ENCODE measurements at regions not wholly inside any gene's neighbourhood (a gene's known extent, or its start where the extent isn't known, plus 50 kb on each side); places are given as distances from the start of the nearest gene placed in this dataset.
"Not testable (repeated sequence)": the region's sequence is repeated elsewhere in the genome, so short reads cannot be mapped to it uniquely, and the experiment has no call there.

DNA sequence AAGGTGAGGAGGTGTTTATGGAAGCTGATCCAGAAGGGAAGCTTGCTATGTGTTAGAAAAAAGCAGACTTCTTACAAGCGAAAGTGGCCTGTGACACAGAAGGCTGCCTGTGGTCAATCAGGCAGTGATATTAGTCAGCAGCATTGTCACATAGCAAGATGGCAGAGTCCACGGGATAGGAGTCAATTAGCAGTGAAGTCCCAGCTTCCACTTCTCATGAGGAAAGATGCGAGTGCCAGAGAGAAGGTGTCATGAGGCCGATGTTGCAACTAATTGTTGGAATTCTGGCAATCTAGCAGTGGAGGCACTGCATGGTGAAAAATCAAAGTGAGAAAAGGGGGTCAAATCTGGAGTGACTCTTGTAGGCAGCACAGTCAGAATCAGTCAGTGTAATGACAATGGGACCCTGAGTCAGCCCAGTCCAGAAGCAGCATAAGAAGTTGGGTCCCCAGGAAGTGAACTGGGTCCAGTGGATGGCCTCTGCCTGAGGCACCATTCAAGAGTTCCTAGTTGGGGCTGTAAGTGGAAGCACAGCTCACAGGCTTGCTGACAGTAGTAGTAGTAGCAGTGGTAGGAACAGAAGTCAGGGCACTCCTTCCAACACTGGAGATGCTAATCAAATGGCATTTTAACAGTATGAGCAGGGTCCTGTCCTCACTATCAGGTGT is 85.1 kb downstream of the TNFRSF13B start (continued):
- no peak for TF ChIP-seq ETV6 (conservative IDR thresholded peaks at IDR 0.05 in 1 of 2, IDR thresholded peaks at IDR 0.05 in 1 of 2; ENCODE audit: borderline replicate concordance in 1 of 2, low read depth in 1 of 2)
- no peak for TF ChIP-seq TAF1 (IDR thresholded peaks at IDR 0.05; ENCODE audit: borderline replicate concordance, low read depth, low read length)
- TF ChIP-seq, protein P1, sequence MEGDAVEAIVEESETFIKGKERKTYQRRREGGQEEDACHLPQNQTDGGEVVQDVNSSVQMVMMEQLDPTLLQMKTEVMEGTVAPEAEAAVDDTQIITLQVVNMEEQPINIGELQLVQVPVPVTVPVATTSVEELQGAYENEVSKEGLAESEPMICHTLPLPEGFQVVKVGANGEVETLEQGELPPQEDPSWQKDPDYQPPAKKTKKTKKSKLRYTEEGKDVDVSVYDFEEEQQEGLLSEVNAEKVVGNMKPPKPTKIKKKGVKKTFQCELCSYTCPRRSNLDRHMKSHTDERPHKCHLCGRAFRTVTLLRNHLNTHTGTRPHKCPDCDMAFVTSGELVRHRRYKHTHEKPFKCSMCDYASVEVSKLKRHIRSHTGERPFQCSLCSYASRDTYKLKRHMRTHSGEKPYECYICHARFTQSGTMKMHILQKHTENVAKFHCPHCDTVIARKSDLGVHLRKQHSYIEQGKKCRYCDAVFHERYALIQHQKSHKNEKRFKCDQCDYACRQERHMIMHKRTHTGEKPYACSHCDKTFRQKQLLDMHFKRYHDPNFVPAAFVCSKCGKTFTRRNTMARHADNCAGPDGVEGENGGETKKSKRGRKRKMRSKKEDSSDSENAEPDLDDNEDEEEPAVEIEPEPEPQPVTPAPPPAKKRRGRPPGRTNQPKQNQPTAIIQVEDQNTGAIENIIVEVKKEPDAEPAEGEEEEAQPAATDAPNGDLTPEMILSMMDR (IDR thresholded peaks at IDR 0.05 in 2 of 3, conservative IDR thresholded peaks at IDR 0.05 in 1 of 3; ENCODE audit: control insufficient read depth in 2 of 3, extremely low read depth in 1 of 3, insufficient read depth in 1 of 3, low read depth in 3 of 3, low read length in 3 of 3) = no peak
- no peak for TF ChIP-seq ASH2L (IDR thresholded peaks at IDR 0.05; ENCODE audit: borderline replicate concordance, low read depth)
- no peak for TF ChIP-seq MYC (IDR thresholded peaks at IDR 0.05; ENCODE audit: insufficient read depth, insufficient read length, insufficient replicate concordance, low read length, severe bottlenecking)
- TF ChIP-seq, protein P2, sequence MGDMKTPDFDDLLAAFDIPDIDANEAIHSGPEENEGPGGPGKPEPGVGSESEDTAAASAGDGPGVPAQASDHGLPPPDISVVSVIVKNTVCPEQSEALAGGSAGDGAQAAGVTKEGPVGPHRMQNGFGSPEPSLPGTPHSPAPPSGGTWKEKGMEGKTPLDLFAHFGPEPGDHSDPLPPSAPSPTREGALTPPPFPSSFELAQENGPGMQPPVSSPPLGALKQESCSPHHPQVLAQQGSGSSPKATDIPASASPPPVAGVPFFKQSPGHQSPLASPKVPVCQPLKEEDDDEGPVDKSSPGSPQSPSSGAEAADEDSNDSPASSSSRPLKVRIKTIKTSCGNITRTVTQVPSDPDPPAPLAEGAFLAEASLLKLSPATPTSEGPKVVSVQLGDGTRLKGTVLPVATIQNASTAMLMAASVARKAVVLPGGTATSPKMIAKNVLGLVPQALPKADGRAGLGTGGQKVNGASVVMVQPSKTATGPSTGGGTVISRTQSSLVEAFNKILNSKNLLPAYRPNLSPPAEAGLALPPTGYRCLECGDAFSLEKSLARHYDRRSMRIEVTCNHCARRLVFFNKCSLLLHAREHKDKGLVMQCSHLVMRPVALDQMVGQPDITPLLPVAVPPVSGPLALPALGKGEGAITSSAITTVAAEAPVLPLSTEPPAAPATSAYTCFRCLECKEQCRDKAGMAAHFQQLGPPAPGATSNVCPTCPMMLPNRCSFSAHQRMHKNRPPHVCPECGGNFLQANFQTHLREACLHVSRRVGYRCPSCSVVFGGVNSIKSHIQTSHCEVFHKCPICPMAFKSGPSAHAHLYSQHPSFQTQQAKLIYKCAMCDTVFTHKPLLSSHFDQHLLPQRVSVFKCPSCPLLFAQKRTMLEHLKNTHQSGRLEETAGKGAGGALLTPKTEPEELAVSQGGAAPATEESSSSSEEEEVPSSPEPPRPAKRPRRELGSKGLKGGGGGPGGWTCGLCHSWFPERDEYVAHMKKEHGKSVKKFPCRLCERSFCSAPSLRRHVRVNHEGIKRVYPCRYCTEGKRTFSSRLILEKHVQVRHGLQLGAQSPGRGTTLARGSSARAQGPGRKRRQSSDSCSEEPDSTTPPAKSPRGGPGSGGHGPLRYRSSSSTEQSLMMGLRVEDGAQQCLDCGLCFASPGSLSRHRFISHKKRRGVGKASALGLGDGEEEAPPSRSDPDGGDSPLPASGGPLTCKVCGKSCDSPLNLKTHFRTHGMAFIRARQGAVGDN (IDR thresholded peaks at IDR 0.05) = no peak
- no peak for TF ChIP-seq SREBF1 (IDR thresholded peaks at IDR 0.05; ENCODE audit: low read length)
- TF ChIP-seq RFX5 (IDR thresholded peaks at IDR 0.05; ENCODE audit: low read depth, low read length) = no peak
- TF ChIP-seq LARP7 (IDR thresholded peaks at IDR 0.05) = no peak
- TF ChIP-seq IKZF2 (IDR thresholded peaks at IDR 0.05) = 0 out of 4 replicates have a peak, but pooled peaks of 1 of the 2 experiments have one; percentile 27
- no peak for TF ChIP-seq WRNIP1 (IDR thresholded peaks at IDR 0.05; ENCODE audit: borderline replicate concordance, low read depth, low read length)
- no peak for TF ChIP-seq POLR2A (IDR thresholded peaks at IDR 0.05; ENCODE audit: low read depth, low read length)
- TF ChIP-seq, protein P3, sequence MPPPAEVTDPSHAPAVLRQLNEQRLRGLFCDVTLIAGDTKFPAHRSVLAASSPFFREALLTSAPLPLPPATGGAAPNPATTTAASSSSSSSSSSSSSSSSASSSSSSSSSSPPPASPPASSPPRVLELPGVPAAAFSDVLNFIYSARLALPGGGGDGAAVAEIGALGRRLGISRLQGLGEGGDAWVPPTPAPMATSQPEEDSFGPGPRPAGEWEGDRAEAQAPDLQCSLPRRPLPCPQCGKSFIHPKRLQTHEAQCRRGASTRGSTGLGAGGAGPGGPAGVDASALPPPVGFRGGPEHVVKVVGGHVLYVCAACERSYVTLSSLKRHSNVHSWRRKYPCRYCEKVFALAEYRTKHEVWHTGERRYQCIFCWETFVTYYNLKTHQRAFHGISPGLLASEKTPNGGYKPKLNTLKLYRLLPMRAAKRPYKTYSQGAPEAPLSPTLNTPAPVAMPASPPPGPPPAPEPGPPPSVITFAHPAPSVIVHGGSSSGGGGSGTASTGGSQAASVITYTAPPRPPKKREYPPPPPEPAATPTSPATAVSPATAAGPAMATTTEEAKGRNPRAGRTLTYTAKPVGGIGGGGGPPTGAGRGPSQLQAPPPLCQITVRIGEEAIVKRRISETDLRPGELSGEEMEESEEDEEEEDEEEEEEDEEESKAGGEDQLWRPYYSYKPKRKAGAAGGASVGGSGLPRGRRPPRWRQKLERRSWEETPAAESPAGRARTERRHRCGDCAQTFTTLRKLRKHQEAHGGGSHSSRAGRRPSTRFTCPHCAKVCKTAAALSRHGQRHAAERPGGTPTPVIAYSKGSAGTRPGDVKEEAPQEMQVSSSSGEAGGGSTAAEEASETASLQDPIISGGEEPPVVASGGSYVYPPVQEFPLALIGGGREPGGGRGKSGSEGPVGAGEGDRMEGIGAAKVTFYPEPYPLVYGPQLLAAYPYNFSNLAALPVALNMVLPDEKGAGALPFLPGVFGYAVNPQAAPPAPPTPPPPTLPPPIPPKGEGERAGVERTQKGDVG (CRISPR knock-in tag; IDR thresholded peaks at IDR 0.05) = no peak
- TF ChIP-seq ZNF207 (IDR thresholded peaks at IDR 0.05; ENCODE audit: borderline replicate concordance) = no peak

DNA sequence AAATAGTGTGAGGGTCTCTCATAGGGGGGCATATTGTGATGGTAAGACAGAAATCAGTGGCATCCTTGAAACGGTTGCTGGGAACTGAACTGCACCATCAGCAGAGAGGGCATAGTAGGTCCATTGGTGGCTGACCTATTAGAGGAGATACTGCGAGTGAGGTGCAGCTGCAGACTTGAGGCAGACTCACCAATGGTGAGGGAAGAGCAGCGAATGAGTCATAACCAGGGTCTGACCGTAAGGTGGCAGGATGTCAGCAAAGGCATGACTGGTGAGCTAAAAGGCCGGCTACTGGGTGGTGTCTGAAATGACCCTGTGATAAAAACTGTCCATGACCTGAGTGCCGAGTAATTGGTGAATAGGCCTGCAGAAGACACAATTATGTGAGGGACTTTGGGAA is 86.7 kb downstream of the TNFRSF13B start:
- WGBS (ENCODE audit: insufficient coverage, insufficient replicate concordance, low lambda C conversion rate, missing lambda C conversion rate) = 25% methylated on average over 3 of the region's 6 CpGs
- intact Hi-C loops (cut with micrococcal nuclease; ENCODE audit: unreplicated experiment); DNase-seq (ENCODE audit: low read depth, low spot score); H4K20me1 ChIP-seq (ENCODE audit: control insufficient read depth, insufficient read depth); H2AFZ ChIP-seq (ENCODE audit: control insufficient read depth, low read depth, low read length); H3K4me1 ChIP-seq (ENCODE audit: control insufficient read depth, insufficient read depth, low read length); RAD21 ChIA-PET (ENCODE audit: unreplicated experiment); BruUV-seq (replicated peaks); SMC1A ChIA-PET (ENCODE audit: uncharacterized antibody, unreplicated experiment); H3K27me3 ChIP-seq (replicated peaks in 1 of 2; ENCODE audit: control insufficient read depth in 2 of 2, insufficient read depth in 2 of 2, low read length in 1 of 2); POLR2A ChIA-PET; H3K79me2 ChIP-seq (ENCODE audit: control insufficient read depth, insufficient read depth, low read length); H3K9me3 ChIP-seq (replicated peaks; ENCODE audit: control insufficient read depth, insufficient read depth, low read length); H3K4me2 ChIP-seq (ENCODE audit: control insufficient read depth, insufficient read depth); FAIRE-seq; H3K4me3 ChIP-seq; H3K27ac ChIP-seq (ENCODE audit: control insufficient read depth, insufficient read depth); in situ Hi-C loops (cut with MboI); H3K36me3 ChIP-seq (ENCODE audit: control insufficient read depth in 2 of 2, insufficient read depth in 2 of 2, low read length in 1 of 2); H3K9ac ChIP-seq (ENCODE audit: control insufficient read depth, insufficient read depth, low read length): not testable (repeated sequence)
- peak; percentile 53 for ATAC-seq
- CTCF ChIA-PET = interaction anchor here (1.2 to 1.4 kb wide), 2 partner anchors 16 to 31 kb away, joined by 3 read pairs; no protein-coding TSS in a partner anchor

Data from GM12878 (cell line).